H1 (cell line): ENCODE measurements at regions not wholly inside any gene's neighbourhood (a gene's known extent, or its start where the extent isn't known, plus 50 kb on each side); places are given as distances from the start of the nearest gene placed in this dataset.

Experiments
- CEBPB ChIP-seq: IDR thresholded peaks from 2 replicates; pipeline ENCODE4 v1.6.1; 2012; ENCODE audit warnings: low read depth, low read length
- EZH2 ChIP-seq: fragments of 200-600 bp; sonication (generic); IDR thresholded peaks from 2 replicates; pipeline ENCODE4 v1.7.1; 2012; ENCODE audit warnings: low read depth, mild to moderate bottlenecking, moderate library complexity, low read length, inconsistent platforms; ENCODE audit not compliant: severe bottlenecking
- HDAC2 ChIP-seq, 2 experiments: fragments of 300-600 bp in 1 of 2; sonication (generic) in 1 of 2; IDR thresholded peaks; 2 replicates each; pipeline ENCODE4 v1.6.1; 2011 to 2012; ENCODE audit warnings: low read depth in 2 of 2, low read length in 2 of 2, mild to moderate bottlenecking in 2 of 2, moderate library complexity in 2 of 2, borderline replicate concordance in 1 of 2, inconsistent platforms in 1 of 2
- NRF1 ChIP-seq: IDR thresholded peaks from 2 replicates; pipeline ENCODE4 v1.6.1; 2011; ENCODE audit warnings: mild to moderate bottlenecking, low read depth, low read length, improper control_type of control experiment
- PHF8 ChIP-seq: fragments of 200-600 bp; sonication (generic); conservative IDR thresholded peaks from 2 replicates; pipeline ENCODE4 v1.7.1; 2012; ENCODE audit warnings: low read depth, mild to moderate bottlenecking, inconsistent platforms, low read length, moderate library complexity
- POLR2A ChIP-seq, 2 experiments: IDR thresholded peaks; 1 replicate in 1 of 2; 2 replicates in 1 of 2; pipeline ENCODE4 v1.6.1; 2011; ENCODE audit warnings: low read depth in 2 of 2, low read length in 2 of 2, mild to moderate bottlenecking in 2 of 2; ENCODE audit errors: control extremely low read depth in 1 of 2
- SP1 ChIP-seq: IDR thresholded peaks from 2 replicates; pipeline ENCODE4 v1.6.1; 2011; ENCODE audit warnings: low read depth, low read length
- SUZ12 ChIP-seq: fragments of 200-600 bp; sonication (generic); IDR thresholded peaks from 2 replicates; pipeline ENCODE4 v1.6.1; 2012; ENCODE audit warnings: mild to moderate bottlenecking, inconsistent platforms, low read length, moderate library complexity, mixed read lengths
- TF ChIP-seq, protein P1 (sequence below), 3 experiments: IDR thresholded peaks; 1 replicate in 2 of 3; 2 replicates in 1 of 3; pipeline versions ENCODE4 v1.5.1 to v1.6.1; 2011; ENCODE audit warnings: low read length in 3 of 3, mild to moderate bottlenecking in 3 of 3, inconsistent platforms in 2 of 3, low read depth in 1 of 3, moderate library complexity in 1 of 3; ENCODE audit not compliant: insufficient read depth in 1 of 3; ENCODE audit errors: control extremely low read depth in 1 of 3
- TF ChIP-seq, protein P2 (sequence below): fragments of 300-600 bp; sonication (generic); IDR thresholded peaks from 2 replicates; pipeline ENCODE4 v1.7.1; 2012; ENCODE audit warnings: low read length, moderate library complexity, mild to moderate bottlenecking, inconsistent platforms; ENCODE audit not compliant: insufficient replicate concordance

DNA sequence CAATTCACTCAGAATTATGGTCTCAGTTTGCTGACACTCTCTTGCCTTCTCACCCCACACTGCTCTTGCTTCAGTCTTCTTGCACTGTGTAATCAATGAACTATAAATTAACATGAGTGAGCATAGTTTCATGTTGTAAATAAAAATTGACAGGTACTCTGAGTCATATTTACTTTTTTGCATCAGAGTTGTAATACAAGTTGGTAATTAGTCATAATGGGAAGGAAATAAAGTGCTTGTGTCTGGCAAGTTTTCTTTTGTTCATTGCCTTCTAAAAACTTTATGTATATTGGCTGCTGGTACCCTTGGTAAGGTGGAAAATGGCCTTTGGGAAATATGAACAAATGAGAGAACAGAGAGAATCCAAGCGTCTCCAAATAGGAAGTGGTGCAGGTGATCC is 169.3 kb upstream of the MAGI2 start:
- no peak for TF ChIP-seq NRF1
- TF ChIP-seq, protein P1, sequence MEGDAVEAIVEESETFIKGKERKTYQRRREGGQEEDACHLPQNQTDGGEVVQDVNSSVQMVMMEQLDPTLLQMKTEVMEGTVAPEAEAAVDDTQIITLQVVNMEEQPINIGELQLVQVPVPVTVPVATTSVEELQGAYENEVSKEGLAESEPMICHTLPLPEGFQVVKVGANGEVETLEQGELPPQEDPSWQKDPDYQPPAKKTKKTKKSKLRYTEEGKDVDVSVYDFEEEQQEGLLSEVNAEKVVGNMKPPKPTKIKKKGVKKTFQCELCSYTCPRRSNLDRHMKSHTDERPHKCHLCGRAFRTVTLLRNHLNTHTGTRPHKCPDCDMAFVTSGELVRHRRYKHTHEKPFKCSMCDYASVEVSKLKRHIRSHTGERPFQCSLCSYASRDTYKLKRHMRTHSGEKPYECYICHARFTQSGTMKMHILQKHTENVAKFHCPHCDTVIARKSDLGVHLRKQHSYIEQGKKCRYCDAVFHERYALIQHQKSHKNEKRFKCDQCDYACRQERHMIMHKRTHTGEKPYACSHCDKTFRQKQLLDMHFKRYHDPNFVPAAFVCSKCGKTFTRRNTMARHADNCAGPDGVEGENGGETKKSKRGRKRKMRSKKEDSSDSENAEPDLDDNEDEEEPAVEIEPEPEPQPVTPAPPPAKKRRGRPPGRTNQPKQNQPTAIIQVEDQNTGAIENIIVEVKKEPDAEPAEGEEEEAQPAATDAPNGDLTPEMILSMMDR (IDR thresholded peaks at IDR 0.05; ENCODE audit: control extremely low read depth in 1 of 3, insufficient read depth in 1 of 3, low read depth in 1 of 3, low read length in 3 of 3) = no peak
- TF ChIP-seq SUZ12 = no peak
- no peak for TF ChIP-seq PHF8
- TF ChIP-seq HDAC2 (IDR thresholded peaks at IDR 0.05; ENCODE audit: borderline replicate concordance in 1 of 2, low read depth in 2 of 2, low read length in 2 of 2) = no peak
- no peak for TF ChIP-seq SP1
- no peak for TF ChIP-seq POLR2A (IDR thresholded peaks at IDR 0.05; ENCODE audit: control extremely low read depth in 1 of 2, low read depth in 2 of 2, low read length in 2 of 2)
- TF ChIP-seq EZH2 = no peak
- no peak for TF ChIP-seq CEBPB
- TF ChIP-seq, protein P2, sequence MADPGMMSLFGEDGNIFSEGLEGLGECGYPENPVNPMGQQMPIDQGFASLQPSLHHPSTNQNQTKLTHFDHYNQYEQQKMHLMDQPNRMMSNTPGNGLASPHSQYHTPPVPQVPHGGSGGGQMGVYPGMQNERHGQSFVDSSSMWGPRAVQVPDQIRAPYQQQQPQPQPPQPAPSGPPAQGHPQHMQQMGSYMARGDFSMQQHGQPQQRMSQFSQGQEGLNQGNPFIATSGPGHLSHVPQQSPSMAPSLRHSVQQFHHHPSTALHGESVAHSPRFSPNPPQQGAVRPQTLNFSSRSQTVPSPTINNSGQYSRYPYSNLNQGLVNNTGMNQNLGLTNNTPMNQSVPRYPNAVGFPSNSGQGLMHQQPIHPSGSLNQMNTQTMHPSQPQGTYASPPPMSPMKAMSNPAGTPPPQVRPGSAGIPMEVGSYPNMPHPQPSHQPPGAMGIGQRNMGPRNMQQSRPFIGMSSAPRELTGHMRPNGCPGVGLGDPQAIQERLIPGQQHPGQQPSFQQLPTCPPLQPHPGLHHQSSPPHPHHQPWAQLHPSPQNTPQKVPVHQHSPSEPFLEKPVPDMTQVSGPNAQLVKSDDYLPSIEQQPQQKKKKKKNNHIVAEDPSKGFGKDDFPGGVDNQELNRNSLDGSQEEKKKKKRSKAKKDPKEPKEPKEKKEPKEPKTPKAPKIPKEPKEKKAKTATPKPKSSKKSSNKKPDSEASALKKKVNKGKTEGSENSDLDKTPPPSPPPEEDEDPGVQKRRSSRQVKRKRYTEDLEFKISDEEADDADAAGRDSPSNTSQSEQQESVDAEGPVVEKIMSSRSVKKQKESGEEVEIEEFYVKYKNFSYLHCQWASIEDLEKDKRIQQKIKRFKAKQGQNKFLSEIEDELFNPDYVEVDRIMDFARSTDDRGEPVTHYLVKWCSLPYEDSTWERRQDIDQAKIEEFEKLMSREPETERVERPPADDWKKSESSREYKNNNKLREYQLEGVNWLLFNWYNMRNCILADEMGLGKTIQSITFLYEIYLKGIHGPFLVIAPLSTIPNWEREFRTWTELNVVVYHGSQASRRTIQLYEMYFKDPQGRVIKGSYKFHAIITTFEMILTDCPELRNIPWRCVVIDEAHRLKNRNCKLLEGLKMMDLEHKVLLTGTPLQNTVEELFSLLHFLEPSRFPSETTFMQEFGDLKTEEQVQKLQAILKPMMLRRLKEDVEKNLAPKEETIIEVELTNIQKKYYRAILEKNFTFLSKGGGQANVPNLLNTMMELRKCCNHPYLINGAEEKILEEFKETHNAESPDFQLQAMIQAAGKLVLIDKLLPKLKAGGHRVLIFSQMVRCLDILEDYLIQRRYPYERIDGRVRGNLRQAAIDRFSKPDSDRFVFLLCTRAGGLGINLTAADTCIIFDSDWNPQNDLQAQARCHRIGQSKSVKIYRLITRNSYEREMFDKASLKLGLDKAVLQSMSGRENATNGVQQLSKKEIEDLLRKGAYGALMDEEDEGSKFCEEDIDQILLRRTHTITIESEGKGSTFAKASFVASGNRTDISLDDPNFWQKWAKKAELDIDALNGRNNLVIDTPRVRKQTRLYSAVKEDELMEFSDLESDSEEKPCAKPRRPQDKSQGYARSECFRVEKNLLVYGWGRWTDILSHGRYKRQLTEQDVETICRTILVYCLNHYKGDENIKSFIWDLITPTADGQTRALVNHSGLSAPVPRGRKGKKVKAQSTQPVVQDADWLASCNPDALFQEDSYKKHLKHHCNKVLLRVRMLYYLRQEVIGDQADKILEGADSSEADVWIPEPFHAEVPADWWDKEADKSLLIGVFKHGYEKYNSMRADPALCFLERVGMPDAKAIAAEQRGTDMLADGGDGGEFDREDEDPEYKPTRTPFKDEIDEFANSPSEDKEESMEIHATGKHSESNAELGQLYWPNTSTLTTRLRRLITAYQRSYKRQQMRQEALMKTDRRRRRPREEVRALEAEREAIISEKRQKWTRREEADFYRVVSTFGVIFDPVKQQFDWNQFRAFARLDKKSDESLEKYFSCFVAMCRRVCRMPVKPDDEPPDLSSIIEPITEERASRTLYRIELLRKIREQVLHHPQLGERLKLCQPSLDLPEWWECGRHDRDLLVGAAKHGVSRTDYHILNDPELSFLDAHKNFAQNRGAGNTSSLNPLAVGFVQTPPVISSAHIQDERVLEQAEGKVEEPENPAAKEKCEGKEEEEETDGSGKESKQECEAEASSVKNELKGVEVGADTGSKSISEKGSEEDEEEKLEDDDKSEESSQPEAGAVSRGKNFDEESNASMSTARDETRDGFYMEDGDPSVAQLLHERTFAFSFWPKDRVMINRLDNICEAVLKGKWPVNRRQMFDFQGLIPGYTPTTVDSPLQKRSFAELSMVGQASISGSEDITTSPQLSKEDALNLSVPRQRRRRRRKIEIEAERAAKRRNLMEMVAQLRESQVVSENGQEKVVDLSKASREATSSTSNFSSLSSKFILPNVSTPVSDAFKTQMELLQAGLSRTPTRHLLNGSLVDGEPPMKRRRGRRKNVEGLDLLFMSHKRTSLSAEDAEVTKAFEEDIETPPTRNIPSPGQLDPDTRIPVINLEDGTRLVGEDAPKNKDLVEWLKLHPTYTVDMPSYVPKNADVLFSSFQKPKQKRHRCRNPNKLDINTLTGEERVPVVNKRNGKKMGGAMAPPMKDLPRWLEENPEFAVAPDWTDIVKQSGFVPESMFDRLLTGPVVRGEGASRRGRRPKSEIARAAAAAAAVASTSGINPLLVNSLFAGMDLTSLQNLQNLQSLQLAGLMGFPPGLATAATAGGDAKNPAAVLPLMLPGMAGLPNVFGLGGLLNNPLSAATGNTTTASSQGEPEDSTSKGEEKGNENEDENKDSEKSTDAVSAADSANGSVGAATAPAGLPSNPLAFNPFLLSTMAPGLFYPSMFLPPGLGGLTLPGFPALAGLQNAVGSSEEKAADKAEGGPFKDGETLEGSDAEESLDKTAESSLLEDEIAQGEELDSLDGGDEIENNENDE = no peak
